Stimulated activated CD8-positive, alpha-beta memory T cell treated with anti-CD3 and anti-CD28 coated beads, Interleukin-15, amount 100 ng/mL, for 48 hours (primary cell): ENCODE measurements at regions not wholly inside any gene's neighbourhood (a gene's known extent, or its start where the extent isn't known, plus 50 kb on each side); places are given as distances from the start of the nearest gene placed in this dataset.
"Not testable (repeated sequence)": the region's sequence is repeated elsewhere in the genome, so short reads cannot be mapped to it uniquely, and the experiment has no call there.

ENCODE experiments used
- DNase-seq, 2 donors: peaks; one replicate each; pipeline ENCODE4 v3.0.0-alpha.2; 2020; ENCODE audit warnings: low read depth in 2 of 2

- no peak for DNase-seq
Observed at GRCh38 chr1:185541871-185542301, 192.3 kb upstream of the HMCN1 start.

- no peak for DNase-seq
Observed at GRCh38 chr1:185540295-185540694, 193.9 kb upstream of the HMCN1 start.

DNA sequence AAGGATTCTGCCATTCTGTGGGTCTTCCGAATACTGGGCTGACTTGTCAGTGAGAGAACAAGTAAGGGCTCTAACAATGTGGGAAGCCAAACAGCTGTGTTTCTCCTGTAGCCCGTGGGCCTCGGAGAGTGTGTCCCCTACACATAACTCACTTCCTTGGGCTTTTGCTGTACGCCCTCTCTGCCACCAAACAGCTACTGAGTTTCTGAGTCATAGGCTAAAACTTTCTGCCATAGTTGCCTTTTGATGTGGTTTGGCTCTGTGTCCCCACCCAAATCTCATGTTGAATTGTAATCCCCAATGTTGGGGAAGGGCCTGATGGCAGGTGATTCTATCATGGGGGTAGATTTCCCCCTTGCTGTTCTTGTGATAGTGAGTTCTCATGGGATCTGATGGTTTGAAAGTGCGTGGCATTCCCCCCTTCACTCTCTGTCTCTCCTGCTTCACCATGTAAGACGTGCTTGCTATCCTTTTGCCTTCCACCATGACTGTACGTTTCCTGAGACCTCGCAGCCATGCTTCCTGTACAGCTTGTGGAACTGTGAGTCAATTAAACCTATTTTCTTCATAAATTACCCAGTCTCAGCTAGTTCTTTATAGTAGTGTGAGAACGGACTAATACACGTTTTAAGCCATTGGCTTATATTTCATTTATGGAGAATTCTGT lies 194.8 kb upstream of the HMCN1 start:
- DNase-seq, result no peak

DNA sequence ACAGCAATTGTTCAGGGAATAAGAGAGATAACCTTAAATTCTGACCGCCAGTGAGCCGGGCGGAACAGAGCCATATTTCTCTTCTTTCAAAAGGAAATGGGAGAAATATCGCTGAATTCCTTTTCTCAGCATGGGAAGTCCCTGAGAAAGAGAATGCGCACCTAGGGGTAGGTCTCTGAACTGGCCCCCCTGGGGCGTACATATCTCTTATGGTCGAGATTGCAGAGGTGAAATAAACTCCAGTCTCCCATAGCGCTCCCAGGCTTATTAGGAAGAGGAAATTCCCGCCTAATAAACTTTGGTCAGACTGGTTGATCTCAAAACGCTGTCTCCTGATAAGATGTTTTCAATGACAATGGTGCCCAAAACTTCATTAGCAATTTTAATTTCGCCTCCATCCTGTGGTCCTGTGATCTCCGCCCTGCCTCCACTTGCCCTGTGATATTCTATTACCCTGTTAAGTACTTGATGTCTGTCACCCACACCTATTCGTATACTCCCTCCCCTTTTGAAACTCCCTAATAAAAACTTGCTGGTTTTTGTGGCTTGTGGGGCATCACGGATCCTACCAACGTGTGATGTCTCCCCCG lies 195.8 kb upstream of the HMCN1 start:
- not testable (repeated sequence) for DNase-seq

GRCh38 chr1:185537596-185537995 lies 196.6 kb upstream of the HMCN1 start:
- DNase-seq, result no peak

DNA sequence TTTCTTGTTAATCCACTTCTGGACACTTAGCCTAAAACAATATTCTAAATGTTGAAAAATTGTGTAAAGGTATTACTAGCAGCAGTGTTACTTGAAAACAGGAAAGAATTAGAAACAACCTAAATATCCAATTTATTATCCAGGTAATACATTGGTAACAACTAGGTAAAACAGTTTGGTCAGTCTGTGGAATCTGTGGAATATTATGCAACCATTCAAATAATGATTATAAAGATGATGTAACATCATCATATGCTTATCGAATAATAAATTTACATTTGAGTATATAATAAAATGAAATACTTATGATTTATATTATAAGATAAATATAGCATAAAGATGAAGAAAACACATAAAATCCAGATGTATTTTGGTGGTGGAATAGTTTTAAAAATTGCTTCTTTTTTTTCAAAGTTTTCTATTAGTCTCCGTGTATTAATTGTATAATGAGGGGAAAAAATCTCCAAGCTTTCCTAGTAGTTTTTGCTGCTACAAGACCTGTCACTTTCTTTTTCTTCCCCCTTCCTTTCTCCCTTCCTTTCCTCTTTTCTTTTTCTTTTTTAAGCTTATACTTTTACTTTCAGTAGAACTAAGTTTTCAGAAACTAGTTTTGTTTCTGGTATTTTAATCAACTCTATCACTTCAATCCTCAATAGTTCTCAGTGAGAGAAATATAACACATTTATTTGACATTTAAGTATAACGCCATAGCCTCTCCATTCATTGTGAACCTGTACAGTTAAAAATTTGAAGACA lies 197.8 kb upstream of the HMCN1 start:
- no peak for DNase-seq

DNA sequence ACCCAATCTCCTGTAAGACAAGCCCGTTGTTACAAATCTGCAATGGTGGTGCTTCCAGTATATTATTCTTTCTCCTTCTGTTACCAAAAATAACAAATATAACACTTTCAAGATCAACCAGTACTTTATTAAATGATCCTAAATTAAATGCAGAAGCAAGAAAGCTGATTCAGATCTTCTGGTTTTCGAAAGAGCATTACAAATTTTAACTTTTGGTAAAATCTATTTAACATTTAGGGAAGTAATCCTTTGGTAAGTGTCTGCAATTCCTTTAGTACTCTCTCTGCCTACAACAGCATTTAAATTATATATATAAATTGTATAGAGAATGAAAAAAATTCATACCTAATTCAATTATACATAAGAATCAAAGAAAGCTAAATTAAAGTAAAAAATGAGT lies 198.6 kb upstream of the HMCN1 start:
- no peak for DNase-seq

DNA sequence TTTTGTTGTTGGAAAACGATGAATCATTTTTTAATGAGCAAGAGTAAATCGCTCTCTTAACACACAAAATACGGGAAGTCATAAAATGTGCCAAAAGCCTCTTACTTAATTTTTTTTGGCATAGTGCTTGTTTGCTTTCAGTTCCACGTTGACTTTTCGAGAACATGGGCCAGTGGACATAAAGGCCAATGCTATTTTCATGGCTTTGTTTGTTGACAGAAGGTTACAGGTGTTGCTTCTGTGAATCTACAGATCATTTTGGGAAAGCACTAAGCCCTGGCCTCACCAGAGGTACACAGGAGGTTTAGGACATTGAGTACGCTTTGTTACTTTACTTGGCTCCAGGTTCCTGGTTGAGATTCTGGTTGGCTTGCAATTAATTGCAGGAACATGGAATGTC lies 199.4 kb upstream of the HMCN1 start:
- no peak for DNase-seq

DNA sequence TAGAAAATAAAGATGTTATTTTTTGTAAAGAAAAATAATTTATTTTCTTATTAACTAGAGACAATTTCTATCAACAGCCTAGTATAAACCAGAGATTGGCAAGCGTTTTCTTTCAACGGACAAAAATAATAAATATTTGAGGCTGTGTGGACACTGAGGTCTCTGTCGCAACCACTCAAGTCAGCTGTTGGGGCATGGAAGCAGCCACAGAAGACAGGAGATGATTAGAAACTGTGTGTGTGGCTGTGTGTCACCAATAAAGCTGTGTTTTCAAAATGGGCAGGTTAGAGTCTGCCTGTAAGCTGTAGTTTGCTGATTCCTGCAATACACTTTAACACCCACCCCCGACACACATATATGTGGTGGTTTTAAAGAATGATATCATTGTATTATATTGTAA lies 200.6 kb upstream of the HMCN1 start:
- no peak for DNase-seq

DNA sequence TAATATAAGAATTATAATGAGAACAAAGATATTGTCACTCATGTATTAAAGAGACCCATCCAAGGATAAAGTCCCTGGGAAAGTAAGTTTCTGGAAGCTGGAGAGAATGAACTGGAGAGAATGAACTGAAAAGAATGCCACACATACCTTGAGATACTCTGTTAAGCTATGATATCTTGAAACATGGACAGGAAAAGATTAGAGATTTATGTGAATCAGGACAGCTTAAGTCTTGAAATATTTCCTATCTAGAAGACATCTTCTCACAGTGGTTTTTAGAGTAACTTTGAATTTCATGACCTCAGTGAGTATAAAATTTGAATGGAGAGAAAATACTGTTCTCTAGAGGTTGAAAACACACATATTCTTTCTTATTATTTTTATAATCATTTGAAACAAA lies 201.3 kb upstream of the HMCN1 start:
- DNase-seq, result no peak

DNA sequence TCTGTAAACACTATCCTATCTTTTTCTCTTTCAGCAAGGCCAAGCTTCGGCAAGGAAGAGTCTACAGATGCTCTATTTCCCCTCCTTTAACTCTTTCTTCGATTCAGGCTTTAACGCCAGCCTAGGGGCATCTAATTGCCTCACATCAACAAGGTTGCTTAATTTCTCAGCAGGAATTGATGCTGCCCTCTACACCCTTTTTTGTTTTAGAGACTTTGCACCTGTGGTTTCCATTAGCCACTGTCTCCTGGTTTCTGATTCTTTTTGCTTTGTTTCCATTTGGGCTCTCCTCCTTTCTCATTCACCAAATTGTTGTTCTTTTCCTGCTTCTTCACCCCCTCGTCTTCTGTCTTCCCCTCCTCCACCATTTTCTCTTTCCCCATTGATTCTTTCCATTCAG lies 202.4 kb upstream of the HMCN1 start:
- no peak for DNase-seq

DNA sequence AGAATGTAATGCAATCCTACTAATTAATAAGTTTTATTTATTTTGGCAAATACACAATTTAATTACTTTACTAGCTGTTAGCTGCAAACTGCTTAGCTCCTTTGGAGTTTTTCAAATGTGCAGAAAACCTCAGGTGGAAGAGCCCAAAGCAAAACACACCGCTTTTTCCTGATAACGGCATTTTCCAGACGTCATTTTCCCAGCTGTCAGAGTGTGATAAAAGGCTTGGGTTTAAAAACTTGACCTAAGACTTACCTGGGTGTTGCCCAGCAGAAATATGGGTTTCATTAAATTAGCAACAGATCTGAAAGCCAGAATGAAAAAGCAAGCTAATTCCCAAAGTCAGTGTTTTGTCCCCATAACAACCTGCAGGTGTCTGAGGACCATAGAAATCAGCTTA lies 204.0 kb upstream of the HMCN1 start:
- DNase-seq, result no peak

- DNase-seq, result no peak
Observed at GRCh38 chr1:185529673-185530072, 204.5 kb upstream of the HMCN1 start.

DNA sequence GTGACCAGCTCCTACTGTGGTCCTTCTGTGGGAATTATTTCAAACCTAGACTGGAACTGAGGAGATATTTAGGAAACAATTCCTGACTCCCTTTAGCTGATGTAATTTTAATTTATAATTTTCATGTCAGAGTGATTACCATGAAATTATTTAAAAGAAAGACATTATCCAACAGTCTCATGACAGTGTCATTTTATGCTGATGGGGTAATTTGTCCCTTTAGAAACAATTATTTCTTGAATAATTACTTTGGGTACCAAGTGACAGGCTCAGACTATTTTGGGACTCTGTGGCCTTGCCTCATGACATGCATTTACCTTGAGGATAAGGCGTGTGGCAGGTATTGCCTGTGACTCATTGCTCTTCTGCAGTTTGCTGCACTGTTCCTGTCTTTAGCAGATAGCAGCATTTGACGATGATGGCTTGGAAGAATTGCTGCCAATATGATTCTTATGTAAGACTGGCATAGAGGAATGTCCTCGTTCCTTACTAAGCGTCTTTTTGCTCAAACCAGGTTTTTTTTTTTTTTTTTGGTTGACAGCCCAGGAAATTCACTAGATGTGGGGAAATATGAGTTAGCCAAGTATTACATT lies 206.0 kb upstream of the HMCN1 start:
- DNase-seq, result no peak

- no peak for DNase-seq
Observed at GRCh38 chr1:185526344-185527307, 207.6 kb upstream of the HMCN1 start.

GRCh38 chr1:185520188-185520920 lies 203.3 kb upstream of the IVNS1ABP start:
- no peak for DNase-seq

DNA sequence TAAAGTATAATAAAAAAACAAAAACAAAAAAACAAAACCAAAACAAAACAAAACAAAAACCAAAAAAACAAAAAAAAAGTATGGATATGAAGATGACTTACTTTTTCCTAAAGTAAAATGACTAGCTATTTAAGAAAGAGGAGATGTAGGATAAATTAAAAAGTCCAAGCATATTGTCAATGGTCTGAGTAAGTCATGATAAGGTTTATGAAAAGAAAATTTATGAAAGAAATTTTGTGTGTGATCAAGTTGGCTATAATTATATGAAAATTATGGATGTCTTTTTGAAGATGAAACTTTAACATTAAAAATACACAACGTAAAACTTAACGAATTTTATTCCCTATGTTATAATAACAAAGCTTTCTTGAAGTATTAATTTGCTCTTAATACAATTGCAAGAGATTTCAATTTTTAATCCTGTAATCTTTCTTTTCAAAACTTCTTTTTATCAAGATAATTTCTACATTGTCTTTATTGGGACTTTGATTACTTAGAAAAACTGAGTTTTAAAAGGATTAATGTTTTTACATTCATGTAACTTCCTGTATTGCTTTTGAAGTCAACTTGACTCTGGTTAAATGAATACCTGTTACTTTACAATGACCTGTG lies 200.9 kb upstream of the IVNS1ABP start:
- DNase-seq, result no peak

DNA sequence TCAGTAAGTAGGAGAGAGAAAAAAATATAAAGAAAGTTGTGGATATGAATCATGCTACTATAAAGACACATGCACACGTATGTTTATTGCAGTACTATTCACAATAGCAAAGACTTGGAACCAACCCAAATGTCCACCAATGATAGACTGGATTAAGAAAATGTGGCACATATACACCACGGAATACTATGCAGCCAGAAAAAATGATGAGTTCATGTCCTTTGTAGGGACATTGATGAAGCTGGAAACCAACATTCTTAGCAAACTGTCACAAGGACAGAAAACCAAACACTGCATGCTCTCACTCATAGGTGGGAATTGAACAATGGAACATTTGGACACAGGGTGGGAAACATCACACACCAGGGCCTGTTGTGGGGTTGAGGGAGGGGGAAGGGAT lies 200.3 kb upstream of the IVNS1ABP start:
- DNase-seq, result not testable (repeated sequence)

- no peak for DNase-seq
Observed at GRCh38 chr1:185515696-185516095, 198.7 kb upstream of the IVNS1ABP start.

GRCh38 chr1:185514311-185514710 lies 197.3 kb upstream of the IVNS1ABP start:
- no peak for DNase-seq
